Epithelial cell of proximal tubule (primary cell): ENCODE measurements at regions not wholly inside any gene's neighbourhood (a gene's known extent, or its start where the extent isn't known, plus 50 kb on each side); places are given as distances from the start of the nearest gene placed in this dataset.

ENCODE experiments used
- DNase-seq: peaks from one replicate; pipeline ENCODE4 v3.0.0-alpha.2; 2011; ENCODE audit warnings: low read depth
- H3K4me3 ChIP-seq: 2 replicates; pipeline ENCODE4 v1.5.1; 2011; ENCODE audit warnings: low read depth, mild to moderate bottlenecking, low read length
- CTCF ChIP-seq: conservative IDR thresholded peaks from 2 replicates; pipeline ENCODE4 v1.5.1; 2012; ENCODE audit warnings: low read depth, mild to moderate bottlenecking, low read length

- H3K4me3 ChIP-seq = no peak overlapping the region
- no peak for TF ChIP-seq CTCF
- no peak for DNase-seq
These were observed 142.2 kb downstream of the ABCA8 start for GRCh38 chr17:68812876-68813584.

- TF ChIP-seq CTCF = no peak
- no peak for DNase-seq
- no peak overlapping the region for H3K4me3 ChIP-seq
These were observed 146.0 kb downstream of the ABCA8 start for GRCh38 chr17:68809148-68809547.

GRCh38 chr17:68807998-68808772 lies 147.0 kb downstream of the ABCA8 start:
- no peak for DNase-seq
- no peak for TF ChIP-seq CTCF

GRCh38 chr17:68805609-68806008 lies 149.6 kb downstream of the ABCA8 start:
- no peak for TF ChIP-seq CTCF
- H3K4me3 ChIP-seq = no peak overlapping the region
- DNase-seq = no peak

More at GRCh38 chr17:68807998-68808772, 147.0 kb downstream of the ABCA8 start:
- no peak overlapping the region for H3K4me3 ChIP-seq

- no peak for TF ChIP-seq CTCF
- no peak for DNase-seq
These were observed 150.2 kb downstream of the ABCA8 start for GRCh38 chr17:68804777-68805520.

GRCh38 chr17:68803164-68803929 lies 151.8 kb downstream of the ABCA8 start:
- no peak overlapping the region for H3K4me3 ChIP-seq
- no peak for DNase-seq
- no peak for TF ChIP-seq CTCF

More at GRCh38 chr17:68804777-68805520, 150.2 kb downstream of the ABCA8 start:
- H3K4me3 ChIP-seq = no peak overlapping the region
